ENCODE measurements at regions not wholly inside any gene's neighbourhood (a gene's known extent, or its start where the extent isn't known, plus 50 kb on each side); places are given as distances from the start of the nearest gene placed in this dataset.

DNA sequence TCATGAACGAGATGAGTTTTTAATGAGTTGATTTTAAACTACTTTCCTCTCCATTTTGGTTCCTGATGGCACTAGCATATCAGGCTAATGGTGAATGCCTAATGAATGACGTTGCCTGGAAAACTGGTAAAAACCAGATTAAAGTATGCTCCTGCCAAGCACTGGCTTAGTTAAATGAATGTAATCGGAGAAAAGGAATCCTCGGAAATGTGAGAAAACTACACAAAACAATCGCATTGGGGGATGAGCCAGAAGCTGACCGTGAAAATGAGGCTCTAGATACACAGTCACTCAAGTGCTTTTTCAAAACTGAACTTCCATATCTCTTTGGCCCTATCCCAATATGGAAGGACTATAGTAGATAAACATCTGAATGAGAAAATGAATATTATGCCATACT, 153.8 kb upstream of the COL1A2 start:
- TF ChIP-seq, protein P1, sequence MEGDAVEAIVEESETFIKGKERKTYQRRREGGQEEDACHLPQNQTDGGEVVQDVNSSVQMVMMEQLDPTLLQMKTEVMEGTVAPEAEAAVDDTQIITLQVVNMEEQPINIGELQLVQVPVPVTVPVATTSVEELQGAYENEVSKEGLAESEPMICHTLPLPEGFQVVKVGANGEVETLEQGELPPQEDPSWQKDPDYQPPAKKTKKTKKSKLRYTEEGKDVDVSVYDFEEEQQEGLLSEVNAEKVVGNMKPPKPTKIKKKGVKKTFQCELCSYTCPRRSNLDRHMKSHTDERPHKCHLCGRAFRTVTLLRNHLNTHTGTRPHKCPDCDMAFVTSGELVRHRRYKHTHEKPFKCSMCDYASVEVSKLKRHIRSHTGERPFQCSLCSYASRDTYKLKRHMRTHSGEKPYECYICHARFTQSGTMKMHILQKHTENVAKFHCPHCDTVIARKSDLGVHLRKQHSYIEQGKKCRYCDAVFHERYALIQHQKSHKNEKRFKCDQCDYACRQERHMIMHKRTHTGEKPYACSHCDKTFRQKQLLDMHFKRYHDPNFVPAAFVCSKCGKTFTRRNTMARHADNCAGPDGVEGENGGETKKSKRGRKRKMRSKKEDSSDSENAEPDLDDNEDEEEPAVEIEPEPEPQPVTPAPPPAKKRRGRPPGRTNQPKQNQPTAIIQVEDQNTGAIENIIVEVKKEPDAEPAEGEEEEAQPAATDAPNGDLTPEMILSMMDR (IDR thresholded peaks at IDR 0.05; ENCODE audit: poor library complexity): no peak
- no peak for TF ChIP-seq EZH2 (IDR thresholded peaks at IDR 0.05; ENCODE audit: borderline replicate concordance)
- no peak for TF ChIP-seq EZH2phosphoT487 (IDR thresholded peaks at IDR 0.05; ENCODE audit: low read depth, severe bottlenecking, unreplicated experiment)

Measured in hepatocyte (in vitro differentiated cells).